HUES6 (cell line): ENCODE measurements at regions not wholly inside any gene's neighbourhood (a gene's known extent, or its start where the extent isn't known, plus 50 kb on each side); places are given as distances from the start of the nearest gene placed in this dataset.

Source experiments
- H3K27ac ChIP-seq: 2 replicates; pipeline ENCODE4 v1.7.0; 2013; ENCODE audit warnings: low read depth, mild to moderate bottlenecking, low read length, inconsistent platforms
- H3K27me3 ChIP-seq: 2 replicates; pipeline ENCODE4 v1.6.1; 2013; ENCODE audit warnings: low read length; ENCODE audit not compliant: control insufficient read depth, insufficient read depth
- H3K36me3 ChIP-seq: 2 replicates; pipeline ENCODE4 v1.6.1; 2013; ENCODE audit warnings: low read length; ENCODE audit not compliant: control insufficient read depth, insufficient read depth
- H3K4me1 ChIP-seq: 2 replicates; pipeline ENCODE4 v1.6.1; 2013; ENCODE audit warnings: low read length; ENCODE audit not compliant: control insufficient read depth, insufficient read depth
- H3K4me3 ChIP-seq: 2 replicates; pipeline ENCODE4 v1.5.1; 2013; ENCODE audit warnings: low read depth, low read length
- H3K9ac ChIP-seq: one replicate; pipeline ENCODE4 v1.6.1; 2013; ENCODE audit warnings: mild to moderate bottlenecking, low read length
- H3K9me3 ChIP-seq: 2 replicates; pipeline ENCODE4 v1.6.1; 2013; ENCODE audit warnings: low read depth, low read length; ENCODE audit not compliant: control insufficient read depth, insufficient read depth

DNA sequence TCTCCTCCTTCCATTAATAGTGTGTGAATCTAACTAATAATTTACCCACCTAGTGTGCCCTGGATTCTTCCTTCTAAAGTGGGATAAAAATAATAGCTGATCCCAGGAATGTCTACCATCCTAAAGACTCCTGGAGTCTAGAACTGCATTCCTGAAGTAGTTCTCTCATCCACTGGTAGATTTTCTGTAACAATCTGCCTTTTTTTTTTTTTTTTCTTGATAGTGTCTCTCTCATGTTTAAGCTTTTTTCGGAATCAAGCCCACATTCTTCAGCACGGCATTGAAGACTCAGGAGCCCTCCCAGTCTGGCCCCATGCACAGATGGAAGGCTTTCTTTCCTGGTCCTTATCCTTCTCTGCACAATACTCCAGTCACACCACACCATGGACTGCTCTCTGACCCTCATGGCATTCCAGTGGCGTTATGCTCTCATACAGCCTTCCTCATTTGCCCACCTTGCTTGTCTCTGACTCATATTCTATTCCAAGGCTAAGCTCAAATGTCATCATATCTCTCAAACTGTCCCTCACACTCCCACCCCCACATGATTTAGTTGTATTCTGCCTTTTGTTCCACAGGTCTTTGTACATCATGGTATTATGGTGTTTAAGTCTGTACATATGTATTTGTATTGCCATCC is 68.7 kb upstream of the FRY start:
- Histone ChIP-seq H3K9ac (no peak overlapping the region), H3K27ac (no peak overlapping the region), H3K27me3 (no peaks in the 10 kb centered on the region), H3K4me3 (no peak overlapping the region), H3K4me1 (no peaks in the 10 kb centered on the region), H3K9me3 (peaks cover 7% of the 10 kb centered on the region), H3K36me3 (no peaks in the 10 kb centered on the region)

- H3K36me3 ChIP-seq = no peaks in the 10 kb centered on the region
- no peaks in the 10 kb centered on the region for H3K9me3 ChIP-seq
- H3K9ac ChIP-seq = no peak overlapping the region
- H3K4me1 ChIP-seq = no peaks in the 10 kb centered on the region
- no peak overlapping the region for H3K27ac ChIP-seq
- H3K4me3 ChIP-seq = no peak overlapping the region
- no peaks in the 10 kb centered on the region for H3K27me3 ChIP-seq
These were observed 67.9 kb upstream of the FRY start for GRCh38 chr13:31963631-31964030.

DNA sequence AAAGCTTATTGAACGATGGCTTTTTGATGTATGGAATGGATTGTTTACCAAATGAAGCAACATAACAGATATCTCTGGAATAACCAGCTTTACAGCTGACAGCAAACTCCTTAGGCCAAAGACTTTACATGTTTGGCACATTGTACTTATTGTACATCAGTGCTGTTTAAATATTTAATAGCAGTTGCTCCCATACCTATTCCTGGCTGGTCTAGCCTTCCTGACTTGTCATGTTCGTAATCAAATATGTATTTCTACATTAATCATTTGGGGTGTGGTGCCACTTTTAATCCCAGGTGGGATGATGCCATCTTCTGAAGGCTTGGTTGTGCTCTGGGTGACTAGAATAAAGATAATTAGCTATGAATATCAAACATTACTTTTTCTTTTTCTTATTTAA is 67.4 kb upstream of the FRY start:
- Histone ChIP-seq H3K27me3 (no peaks in the 10 kb centered on the region), H3K4me1 (no peaks in the 10 kb centered on the region), H3K9ac (no peak overlapping the region), H3K9me3 (no peaks in the 10 kb centered on the region), H3K36me3 (no peaks in the 10 kb centered on the region), H3K27ac (no peak overlapping the region), H3K4me3 (no peak overlapping the region)

GRCh38 chr13:31965361-31966066 is 66.1 kb upstream of the FRY start:
- Histone ChIP-seq H3K27me3 (no peaks in the 10 kb centered on the region), H3K4me1 (no peaks in the 10 kb centered on the region), H3K36me3 (no peaks in the 10 kb centered on the region), H3K27ac (no peak overlapping the region), H3K4me3 (no peak overlapping the region), H3K9ac (no peak overlapping the region), H3K9me3 (no peaks in the 10 kb centered on the region)

- H3K9me3 ChIP-seq = no peaks in the 10 kb centered on the region
- H3K27me3 ChIP-seq = no peaks in the 10 kb centered on the region
- no peaks in the 10 kb centered on the region for H3K4me1 ChIP-seq
- no peaks in the 10 kb centered on the region for H3K36me3 ChIP-seq
- H3K27ac ChIP-seq = no peak overlapping the region
- no peak overlapping the region for H3K4me3 ChIP-seq
- H3K9ac ChIP-seq = no peak overlapping the region
These were observed 64.4 kb upstream of the FRY start for GRCh38 chr13:31967155-31967554.

DNA sequence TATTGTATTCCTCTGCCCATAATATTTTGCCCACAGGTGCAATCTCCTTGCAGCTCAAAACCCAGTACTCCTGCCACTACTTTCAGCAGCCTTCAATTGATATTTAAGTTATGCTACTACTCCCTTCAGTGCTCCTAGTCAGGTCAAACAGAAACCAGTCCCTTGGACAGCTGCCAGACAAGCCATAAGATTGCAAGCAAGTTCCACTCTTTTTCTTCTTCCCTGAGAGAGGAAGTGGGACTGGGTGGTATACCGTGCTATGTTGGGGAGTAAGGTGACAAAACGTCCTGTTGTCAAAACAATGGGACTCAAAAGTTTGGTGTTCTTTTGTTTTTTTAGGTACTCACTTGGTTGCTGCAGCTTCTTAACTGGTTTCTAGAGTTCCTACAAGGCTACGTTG is 63.1 kb upstream of the FRY start:
- Histone ChIP-seq H3K4me3 (no peak overlapping the region), H3K9me3 (no peaks in the 10 kb centered on the region), H3K36me3 (no peaks in the 10 kb centered on the region), H3K9ac (no peak overlapping the region), H3K27ac (no peak overlapping the region), H3K4me1 (no peaks in the 10 kb centered on the region), H3K27me3 (no peaks in the 10 kb centered on the region)

GRCh38 chr13:31970231-31970930 is 61.2 kb upstream of the FRY start:
- H3K36me3 ChIP-seq = no peaks in the 10 kb centered on the region
- no peak overlapping the region for H3K9ac ChIP-seq
- H3K4me3 ChIP-seq = no peak overlapping the region
- H3K9me3 ChIP-seq = no peaks in the 10 kb centered on the region
- H3K4me1 ChIP-seq = no peaks in the 10 kb centered on the region
- no peak overlapping the region for H3K27ac ChIP-seq
- H3K27me3 ChIP-seq = no peaks in the 10 kb centered on the region

DNA sequence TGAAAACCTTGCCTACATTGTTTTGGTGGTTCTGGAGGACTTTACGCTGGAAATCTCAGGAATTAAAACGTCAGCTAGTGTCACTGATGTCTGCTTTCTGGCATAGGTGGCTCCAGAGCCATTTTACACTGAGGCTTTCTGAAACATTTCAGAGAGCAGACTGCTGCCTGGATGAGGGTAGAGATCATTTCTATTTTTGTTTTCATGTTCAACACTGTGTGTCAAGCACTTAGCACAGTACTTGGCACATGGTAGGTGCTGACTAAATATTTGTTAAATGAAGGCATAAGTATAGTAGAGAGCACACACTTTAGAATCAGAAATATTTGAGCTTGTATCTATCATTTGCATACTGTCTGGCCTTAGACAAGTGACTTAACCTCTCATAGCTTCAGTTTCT is 59.1 kb upstream of the FRY start:
- no peak overlapping the region for H3K4me3 ChIP-seq
- H3K4me1 ChIP-seq = no peaks in the 10 kb centered on the region
- no peaks in the 10 kb centered on the region for H3K36me3 ChIP-seq
- no peaks in the 10 kb centered on the region for H3K27me3 ChIP-seq
- H3K9me3 ChIP-seq = no peaks in the 10 kb centered on the region
- H3K9ac ChIP-seq = no peak overlapping the region
- H3K27ac ChIP-seq = no peak overlapping the region

DNA sequence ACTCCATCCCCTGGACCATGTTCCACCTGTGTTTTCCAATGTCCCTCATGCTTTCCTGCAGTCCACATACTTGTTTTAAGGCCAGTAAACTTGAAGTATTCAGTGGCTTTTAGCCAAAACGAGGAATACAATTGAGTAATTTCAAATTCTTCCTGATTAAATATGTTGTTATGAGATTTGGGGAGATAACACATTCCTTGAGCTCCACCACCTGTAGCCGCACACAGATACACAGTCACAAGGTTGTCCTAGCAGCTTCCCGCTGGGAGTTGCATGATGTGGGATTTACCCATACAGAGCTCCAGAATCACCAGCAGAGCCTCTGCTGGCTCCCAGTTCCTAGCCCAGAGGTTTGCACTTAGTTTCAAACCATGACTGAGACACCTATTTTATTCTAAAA is 53.6 kb upstream of the FRY start:
- Histone ChIP-seq H3K9ac (no peak overlapping the region), H3K27ac (no peak overlapping the region), H3K27me3 (no peaks in the 10 kb centered on the region), H3K36me3 (no peaks in the 10 kb centered on the region), H3K9me3 (no peaks in the 10 kb centered on the region), H3K4me3 (no peak overlapping the region), H3K4me1 (no peaks in the 10 kb centered on the region)

GRCh38 chr13:31980830-31981229 is 50.7 kb upstream of the FRY start:
- H3K27ac ChIP-seq = no peak overlapping the region
- H3K27me3 ChIP-seq = no peaks in the 10 kb centered on the region
- H3K9me3 ChIP-seq = no peaks in the 10 kb centered on the region
- no peak overlapping the region for H3K4me3 ChIP-seq
- no peaks in the 10 kb centered on the region for H3K4me1 ChIP-seq
- H3K9ac ChIP-seq = no peak overlapping the region
- H3K36me3 ChIP-seq = no peaks in the 10 kb centered on the region
